ENCODE measurements at regions not wholly inside any gene's neighbourhood (a gene's known extent, or its start where the extent isn't known, plus 50 kb on each side); places are given as distances from the start of the nearest gene placed in this dataset.

DNA sequence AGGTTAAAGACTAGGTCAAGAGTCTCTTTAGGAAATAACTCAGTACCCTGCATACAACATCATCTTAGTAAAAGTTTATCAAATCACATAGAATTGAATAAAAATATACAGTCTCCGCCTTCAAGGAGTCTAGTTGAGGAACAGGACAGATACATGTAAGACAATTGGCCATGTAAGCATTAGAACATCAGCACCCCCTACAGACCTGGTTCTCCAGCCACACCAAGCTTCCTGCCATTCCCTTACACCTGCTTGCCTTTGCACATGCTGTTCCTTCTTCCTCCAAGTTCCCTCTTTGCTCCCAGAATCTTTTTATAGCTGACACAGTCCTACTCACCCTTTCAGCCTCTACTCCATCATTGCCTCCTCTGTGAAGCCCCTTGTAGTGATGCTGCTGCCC, 187.8 kb upstream of the LRFN2 start:
- Histone ChIP-seq H3K27me3 (ENCODE audit: control insufficient read depth, low read length) (peaks cover 44% of the 10 kb centered on the region), H3K4me3 (ENCODE audit: low read length) (no peak overlapping the region), H3K4me2 (ENCODE audit: low read length) (no peak overlapping the region), H3K4me1 (ENCODE audit: control insufficient read depth, low read length) (no peaks in the 10 kb centered on the region), H3K36me3 (ENCODE audit: control insufficient read depth, low read length) (no peaks in the 10 kb centered on the region), H3K79me2 (ENCODE audit: control insufficient read depth, low read length) (no peaks in the 10 kb centered on the region), H3K27ac (ENCODE audit: low read depth, low read length) (no peak overlapping the region), H4K20me1 (ENCODE audit: control insufficient read depth, insufficient read depth, low read depth, low read length) (no peaks in the 10 kb centered on the region), H3F3A (ENCODE audit: control insufficient read depth, insufficient read depth) (no peaks in the 10 kb centered on the region), H3K9me3 (ENCODE audit: control insufficient read depth, insufficient read depth, low read length) (no peaks in the 10 kb centered on the region), H3K9me2 (replicated peaks; ENCODE audit: control insufficient read depth, low read length) (no peaks in the 10 kb centered on the region)
- TF ChIP-seq EZH2phosphoT487 (IDR thresholded peaks at IDR 0.05; ENCODE audit: borderline replicate concordance, low read length): no peak
- TF ChIP-seq, protein P1, sequence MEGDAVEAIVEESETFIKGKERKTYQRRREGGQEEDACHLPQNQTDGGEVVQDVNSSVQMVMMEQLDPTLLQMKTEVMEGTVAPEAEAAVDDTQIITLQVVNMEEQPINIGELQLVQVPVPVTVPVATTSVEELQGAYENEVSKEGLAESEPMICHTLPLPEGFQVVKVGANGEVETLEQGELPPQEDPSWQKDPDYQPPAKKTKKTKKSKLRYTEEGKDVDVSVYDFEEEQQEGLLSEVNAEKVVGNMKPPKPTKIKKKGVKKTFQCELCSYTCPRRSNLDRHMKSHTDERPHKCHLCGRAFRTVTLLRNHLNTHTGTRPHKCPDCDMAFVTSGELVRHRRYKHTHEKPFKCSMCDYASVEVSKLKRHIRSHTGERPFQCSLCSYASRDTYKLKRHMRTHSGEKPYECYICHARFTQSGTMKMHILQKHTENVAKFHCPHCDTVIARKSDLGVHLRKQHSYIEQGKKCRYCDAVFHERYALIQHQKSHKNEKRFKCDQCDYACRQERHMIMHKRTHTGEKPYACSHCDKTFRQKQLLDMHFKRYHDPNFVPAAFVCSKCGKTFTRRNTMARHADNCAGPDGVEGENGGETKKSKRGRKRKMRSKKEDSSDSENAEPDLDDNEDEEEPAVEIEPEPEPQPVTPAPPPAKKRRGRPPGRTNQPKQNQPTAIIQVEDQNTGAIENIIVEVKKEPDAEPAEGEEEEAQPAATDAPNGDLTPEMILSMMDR (IDR thresholded peaks at IDR 0.05; ENCODE audit: low read depth, low read length, poor library complexity, severe bottlenecking): peak; percentile 58

DNA sequence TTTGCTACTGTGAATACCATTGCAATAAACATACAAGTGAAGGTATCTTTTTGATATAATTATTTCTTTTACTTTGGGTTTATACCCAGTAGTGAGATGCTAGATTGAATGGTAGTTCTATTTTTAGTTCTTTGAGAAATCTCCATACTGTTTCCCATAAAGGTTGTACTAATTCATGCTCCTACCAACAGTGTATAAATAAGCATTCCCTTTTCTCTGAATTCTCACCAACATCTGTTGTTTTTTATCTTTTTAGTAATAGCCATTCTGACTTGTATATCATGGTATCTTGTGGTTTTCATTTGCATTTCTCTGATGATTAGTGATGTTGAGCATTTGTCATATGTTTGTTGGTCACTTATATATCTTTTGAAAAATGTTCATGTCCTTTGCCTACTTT, 183.6 kb upstream of the LRFN2 start:
- no peak overlapping the region for H3K27ac ChIP-seq (ENCODE audit: low read depth, low read length)
- no peaks in the 10 kb centered on the region for H3F3A ChIP-seq (ENCODE audit: control insufficient read depth, insufficient read depth)
- no peak for TF ChIP-seq EZH2phosphoT487 (IDR thresholded peaks at IDR 0.05; ENCODE audit: borderline replicate concordance, low read length)
- no peaks in the 10 kb centered on the region for H4K20me1 ChIP-seq (ENCODE audit: control insufficient read depth, insufficient read depth, low read depth, low read length)
- no peaks in the 10 kb centered on the region for H3K9me3 ChIP-seq (ENCODE audit: control insufficient read depth, insufficient read depth, low read length)
- H3K79me2 ChIP-seq (ENCODE audit: control insufficient read depth, low read length): no peaks in the 10 kb centered on the region
- no peaks in the 10 kb centered on the region for H3K36me3 ChIP-seq (ENCODE audit: control insufficient read depth, low read length)
- no peak overlapping the region for H3K4me2 ChIP-seq (ENCODE audit: low read length)
- no peak overlapping the region for H3K4me3 ChIP-seq (ENCODE audit: low read length)
- no peaks in the 10 kb centered on the region for H3K4me1 ChIP-seq (ENCODE audit: control insufficient read depth, low read length)
- H3K27me3 ChIP-seq (ENCODE audit: control insufficient read depth, low read length): peaks cover 41% of the 10 kb centered on the region
- no peaks in the 10 kb centered on the region for H3K9me2 ChIP-seq (replicated peaks; ENCODE audit: control insufficient read depth, low read length)

DNA sequence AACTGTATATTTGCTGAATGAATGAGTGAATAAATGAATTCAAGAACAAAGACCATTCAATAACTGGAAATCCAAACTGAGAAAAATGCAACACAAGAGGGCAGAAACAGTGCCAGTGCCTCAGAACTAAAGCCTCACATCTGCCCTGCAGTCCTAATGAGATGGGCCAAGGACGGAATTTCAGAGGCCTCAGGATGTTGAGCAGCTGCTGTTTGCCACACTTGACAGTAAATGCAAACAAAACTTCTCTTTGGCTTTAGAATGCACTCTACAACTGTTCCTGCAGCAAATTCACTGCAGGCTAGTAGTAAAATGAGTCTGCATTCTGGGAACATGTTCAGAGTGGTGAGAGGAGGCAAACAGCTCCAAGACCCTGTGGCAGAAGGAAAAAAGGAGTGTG, 177.6 kb upstream of the LRFN2 start:
- Histone ChIP-seq H3K4me2 (ENCODE audit: low read length) (no peak overlapping the region), H3K27ac (ENCODE audit: low read depth, low read length) (no peak overlapping the region), H4K20me1 (ENCODE audit: control insufficient read depth, insufficient read depth, low read depth, low read length) (no peaks in the 10 kb centered on the region), H3K79me2 (ENCODE audit: control insufficient read depth, low read length) (no peaks in the 10 kb centered on the region), H3F3A (ENCODE audit: control insufficient read depth, insufficient read depth) (no peaks in the 10 kb centered on the region), H3K4me3 (ENCODE audit: low read length) (no peak overlapping the region), H3K4me1 (ENCODE audit: control insufficient read depth, low read length) (peaks cover 4% of the 10 kb centered on the region; the same call in 1 of the 2 replicates), H3K9me3 (ENCODE audit: control insufficient read depth, insufficient read depth, low read length) (no peaks in the 10 kb centered on the region), H3K27me3 (ENCODE audit: control insufficient read depth, low read length) (0 out of 2 replicates have a peak, but pooled peaks cover 3% of the 10 kb centered on the region), H3K9me2 (replicated peaks; ENCODE audit: control insufficient read depth, low read length) (no peaks in the 10 kb centered on the region), H3K36me3 (ENCODE audit: control insufficient read depth, low read length) (no peaks in the 10 kb centered on the region)
- TF ChIP-seq, protein P1 (IDR thresholded peaks at IDR 0.05; ENCODE audit: low read depth, low read length, poor library complexity, severe bottlenecking): no peak

DNA sequence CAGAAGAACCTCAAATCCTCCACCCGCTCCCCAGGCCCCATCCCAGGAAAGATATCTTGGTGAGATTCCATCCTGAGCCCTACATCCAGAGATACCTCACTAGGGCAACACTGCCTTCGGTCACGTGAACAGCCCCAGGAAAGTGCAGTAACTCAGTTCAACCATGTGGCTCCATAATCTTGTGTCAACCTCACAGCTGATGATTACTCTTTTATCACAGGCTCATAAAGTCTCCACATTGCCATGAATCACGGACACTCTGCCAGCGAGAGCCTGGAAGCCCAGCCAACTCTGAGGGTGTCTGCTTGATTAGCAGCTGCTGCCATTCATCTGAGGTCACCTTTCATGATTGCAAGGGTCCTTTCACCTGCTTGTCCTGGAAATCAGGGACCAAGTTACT, 175.8 kb upstream of the LRFN2 start:
- no peak overlapping the region for H3K4me2 ChIP-seq (ENCODE audit: low read length)
- H3K4me3 ChIP-seq (ENCODE audit: low read length): no peak overlapping the region
- H3K27ac ChIP-seq (ENCODE audit: low read depth, low read length): no peak overlapping the region
- no peaks in the 10 kb centered on the region for H3K79me2 ChIP-seq (ENCODE audit: control insufficient read depth, low read length)
- no peaks in the 10 kb centered on the region for H3K27me3 ChIP-seq (ENCODE audit: control insufficient read depth, low read length)
- no peaks in the 10 kb centered on the region for H3F3A ChIP-seq (ENCODE audit: control insufficient read depth, insufficient read depth)
- no peaks in the 10 kb centered on the region for H3K9me2 ChIP-seq (replicated peaks; ENCODE audit: control insufficient read depth, low read length)
- H3K9me3 ChIP-seq (ENCODE audit: control insufficient read depth, insufficient read depth, low read length): no peaks in the 10 kb centered on the region
- no peak for TF ChIP-seq EZH2phosphoT487 (IDR thresholded peaks at IDR 0.05; ENCODE audit: borderline replicate concordance, low read length)
- TF ChIP-seq, protein P1 (IDR thresholded peaks at IDR 0.05; ENCODE audit: low read depth, low read length, poor library complexity, severe bottlenecking): no peak
- H3K4me1 ChIP-seq (ENCODE audit: control insufficient read depth, low read length): peaks cover 4% of the 10 kb centered on the region; the same call in 1 of the 2 replicates
- H4K20me1 ChIP-seq (ENCODE audit: control insufficient read depth, insufficient read depth, low read depth, low read length): no peaks in the 10 kb centered on the region
- no peaks in the 10 kb centered on the region for H3K36me3 ChIP-seq (ENCODE audit: control insufficient read depth, low read length)

Data from DOHH2 (cell line).